Kidney tubule cell (primary cell): ENCODE measurements at regions not wholly inside any gene's neighbourhood (a gene's known extent, or its start where the extent isn't known, plus 50 kb on each side); places are given as distances from the start of the nearest gene placed in this dataset.
"Not testable (repeated sequence)": the region's sequence is repeated elsewhere in the genome, so short reads cannot be mapped to it uniquely, and the experiment has no call there.

ENCODE experiments used
- DNase-seq: peaks from one replicate; pipeline ENCODE4 v3.0.0-alpha.2; 2018; ENCODE audit warnings: low spot score

- no peak for DNase-seq
These were observed 1643.5 kb downstream of the TP53TG3F start for GRCh38 chr16:35102780-35103403.

- not testable (repeated sequence) for DNase-seq
These were observed 1652.4 kb downstream of the TP53TG3F start for GRCh38 chr16:35111772-35112171.

DNA sequence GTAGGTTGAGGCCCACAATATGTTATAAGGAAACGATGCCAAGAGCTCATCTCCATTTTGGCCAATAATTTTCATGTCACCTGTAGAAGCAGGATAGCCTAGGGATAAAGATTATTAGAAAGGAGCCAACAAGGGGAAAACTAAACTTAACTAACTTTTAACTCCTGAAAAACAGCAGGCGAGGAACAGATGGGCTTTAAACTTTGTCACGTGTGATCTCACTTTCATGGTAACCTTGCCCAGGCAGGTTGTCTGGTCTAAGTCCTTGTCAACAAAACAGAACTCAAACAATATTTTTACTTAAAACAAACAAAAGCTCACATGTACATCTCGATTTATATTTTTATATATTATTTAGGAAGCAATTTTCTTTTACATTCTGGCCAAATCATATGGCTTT is 1672.0 kb downstream of the TP53TG3F start:
- DNase-seq, result no peak

DNA sequence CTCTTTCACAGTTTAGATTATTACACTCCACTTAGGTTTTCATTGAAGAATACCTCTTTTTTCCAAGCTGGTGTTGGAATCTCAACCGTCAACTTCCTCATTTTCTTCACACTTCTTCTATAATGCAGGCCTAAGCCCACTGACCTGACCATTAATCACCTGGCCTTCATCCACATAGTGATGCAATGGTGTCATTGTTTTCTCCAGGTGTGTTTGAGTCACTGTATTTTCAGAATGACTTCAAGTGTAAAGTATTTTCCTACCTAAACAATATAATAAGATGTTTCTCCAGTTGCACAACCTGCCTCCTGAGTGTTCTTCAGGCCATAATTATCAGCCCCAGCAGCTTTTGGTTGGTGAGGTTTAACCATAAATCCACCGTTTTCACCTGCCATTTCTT is 1675.1 kb downstream of the TP53TG3F start:
- DNase-seq, result peak; percentile 64

GRCh38 chr16:35140293-35140986 is 1681.0 kb downstream of the TP53TG3F start:
- DNase-seq, result no peak

DNA sequence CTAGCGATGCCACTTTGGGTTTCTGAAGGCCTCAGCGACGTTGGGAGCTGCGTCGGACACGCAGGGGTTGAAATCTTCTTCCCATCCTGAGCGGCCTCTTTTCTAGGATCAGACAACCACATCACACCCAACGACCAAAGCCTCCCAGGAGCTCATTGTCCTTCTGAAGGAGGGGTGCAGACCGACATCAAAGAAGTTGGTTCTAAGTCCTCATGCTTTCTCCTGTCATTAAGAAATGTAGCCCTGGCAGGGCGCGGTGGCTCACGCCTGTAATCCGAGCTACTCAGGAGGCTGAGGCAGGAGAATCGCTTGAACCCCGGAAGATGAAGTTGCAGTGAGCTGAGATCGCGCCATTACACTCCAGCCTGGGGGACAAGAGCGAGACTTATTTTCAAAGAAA is 1681.9 kb downstream of the TP53TG3F start:
- DNase-seq, result no peak

- no peak for DNase-seq
These were observed 1682.9 kb downstream of the TP53TG3F start for GRCh38 chr16:35142147-35142808.

DNA sequence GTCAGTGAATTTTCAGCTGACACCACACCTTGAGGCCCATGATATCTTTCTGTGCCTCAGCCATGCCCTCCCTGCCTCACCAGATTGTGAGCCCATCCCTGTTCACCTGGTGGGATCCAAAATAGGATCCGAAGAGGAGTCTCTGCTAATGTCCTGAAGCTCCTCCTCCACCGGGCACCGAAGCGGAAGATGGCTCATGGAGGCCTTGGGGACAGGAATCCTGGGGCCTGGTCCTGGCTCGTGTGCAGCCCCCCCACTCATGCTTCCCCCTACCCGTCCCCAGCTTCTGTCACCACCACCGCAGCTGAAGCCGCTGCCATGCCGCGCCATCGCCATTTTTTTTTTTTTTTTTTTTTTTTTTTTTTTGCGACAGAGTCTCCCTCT is 1683.4 kb downstream of the TP53TG3F start:
- no peak for DNase-seq

GRCh38 chr16:35144212-35144932 is 1685.0 kb downstream of the TP53TG3F start:
- DNase-seq, result no peak

- no peak for DNase-seq
These were observed 1686.8 kb downstream of the TP53TG3F start for GRCh38 chr16:35146031-35146710.

DNA sequence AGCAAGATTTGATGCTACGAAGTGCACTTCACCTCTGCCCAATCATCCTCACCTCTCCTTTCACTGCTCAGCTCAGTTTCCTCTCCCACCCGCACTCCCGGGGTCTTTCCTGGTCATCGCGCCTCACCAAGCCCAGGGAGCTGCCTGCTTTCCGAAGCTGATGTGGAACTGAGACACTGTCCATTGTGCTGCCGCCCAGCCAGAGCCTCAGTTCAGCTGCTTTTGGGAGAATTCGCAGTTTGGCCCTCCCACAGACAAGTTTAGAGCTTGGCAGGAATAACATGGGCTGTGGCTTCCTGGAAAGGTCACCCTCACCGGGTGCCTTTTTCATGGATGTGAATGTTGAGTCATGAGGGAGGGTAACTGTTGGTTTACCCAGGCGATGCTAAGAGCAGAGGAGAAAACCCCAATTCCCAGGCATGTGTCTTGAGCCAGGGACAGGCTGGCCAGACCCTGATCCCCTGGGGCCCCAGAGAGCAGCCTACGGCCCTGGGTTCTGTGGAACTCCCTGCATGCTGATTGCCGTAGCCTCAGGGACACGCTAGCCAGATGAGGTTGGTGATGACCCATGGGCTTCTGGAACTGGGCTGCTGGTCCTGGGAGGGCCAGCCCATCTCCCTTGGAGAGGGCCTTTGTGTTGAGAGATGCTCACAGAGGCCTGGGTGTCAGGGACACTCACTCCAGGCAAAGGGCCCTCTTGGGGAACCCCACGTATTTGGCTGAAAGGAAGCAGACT is 1687.5 kb downstream of the TP53TG3F start:
- DNase-seq, result no peak

GRCh38 chr16:35147556-35148504 is 1688.4 kb downstream of the TP53TG3F start:
- no peak for DNase-seq

DNA sequence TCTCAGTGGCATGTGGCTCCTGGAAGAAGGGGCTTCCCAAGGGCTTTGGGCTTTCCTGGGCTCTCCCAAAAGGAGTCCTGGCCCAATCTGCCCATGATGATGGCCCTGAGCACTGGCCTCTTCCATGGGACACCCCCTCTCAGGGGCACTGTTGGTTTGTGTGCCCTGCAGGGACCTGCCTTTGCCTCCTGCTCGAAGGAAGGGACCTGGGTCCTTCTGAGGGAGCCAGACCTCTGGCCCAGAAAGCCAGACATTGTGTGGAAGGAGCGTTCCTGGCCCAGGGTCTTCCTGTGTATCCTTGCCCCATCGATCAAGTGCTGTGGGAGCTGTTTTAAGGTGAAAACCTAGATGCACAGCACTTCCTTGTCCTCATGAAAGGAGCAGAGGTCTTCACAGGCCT is 1689.3 kb downstream of the TP53TG3F start:
- no peak for DNase-seq

DNA sequence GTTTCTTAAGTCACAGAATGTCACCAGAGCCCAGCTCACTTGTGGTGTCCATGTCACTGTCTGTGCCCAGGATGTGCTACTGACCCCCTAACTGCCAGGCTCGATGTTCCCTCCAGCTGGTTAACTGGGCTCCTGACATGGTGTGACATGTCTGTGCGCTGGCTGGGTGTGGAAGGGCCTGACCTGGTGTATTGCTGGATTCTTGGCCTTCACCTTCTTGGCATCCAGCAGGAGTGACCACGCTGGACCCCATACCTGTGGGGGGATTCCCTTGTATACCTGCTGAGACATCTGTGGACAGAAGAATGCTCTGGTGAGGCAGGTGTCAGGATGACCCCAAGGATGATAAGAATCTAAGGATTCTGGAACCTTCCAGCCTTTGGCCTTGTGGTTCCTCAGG is 1690.1 kb downstream of the TP53TG3F start:
- DNase-seq, result no peak

GRCh38 chr16:35150805-35151312 is 1691.4 kb downstream of the TP53TG3F start:
- no peak for DNase-seq

DNA sequence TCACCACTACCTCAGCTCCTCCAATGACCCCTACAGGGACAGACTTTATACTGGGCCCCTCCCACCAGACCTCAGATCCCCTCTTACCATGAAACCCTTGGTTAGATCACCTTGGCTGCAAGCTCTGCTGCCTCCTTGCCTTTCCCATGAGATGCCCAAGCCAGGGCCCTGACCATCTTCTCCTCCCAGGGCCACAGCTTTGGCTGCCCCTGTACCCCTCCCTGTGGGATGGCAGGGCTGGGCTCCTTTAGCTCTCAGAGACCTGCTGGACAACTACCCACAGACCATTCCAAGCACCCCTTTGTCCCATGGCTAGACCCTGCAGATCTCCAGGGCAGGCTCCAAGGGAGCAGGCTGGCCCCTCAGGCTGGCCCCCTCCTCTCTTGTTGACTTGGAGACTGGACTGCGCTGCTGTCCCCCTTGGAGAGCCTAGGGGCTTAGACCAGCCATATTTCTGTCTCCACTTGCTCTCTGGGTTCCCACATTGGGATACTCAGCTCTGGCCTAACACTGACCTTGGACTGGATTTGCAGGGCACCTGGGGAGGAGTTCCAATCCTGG is 1692.7 kb downstream of the TP53TG3F start:
- no peak for DNase-seq

DNA sequence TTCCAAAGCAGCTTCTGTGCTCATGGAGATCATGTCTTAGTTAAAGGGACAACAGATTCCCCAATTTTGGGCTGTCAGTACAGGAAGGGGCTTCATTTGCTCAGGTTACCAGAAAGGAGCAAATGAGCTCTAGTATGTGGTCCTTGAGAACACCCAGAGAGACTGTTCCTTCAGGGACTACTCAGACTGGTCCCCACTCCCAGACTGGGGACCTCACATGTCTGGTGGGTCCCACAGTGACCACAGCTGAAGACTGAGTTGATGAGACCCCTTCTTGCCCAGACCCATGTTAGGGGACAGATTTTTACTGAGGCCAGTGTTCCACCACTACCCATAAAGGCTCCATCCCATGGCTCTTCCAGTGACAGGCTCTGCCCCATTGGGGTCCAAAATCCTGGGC is 1695.2 kb downstream of the TP53TG3F start:
- no peak for DNase-seq

GRCh38 chr16:35157549-35157948 is 1698.1 kb downstream of the TP53TG3F start:
- not testable (repeated sequence) for DNase-seq

DNA sequence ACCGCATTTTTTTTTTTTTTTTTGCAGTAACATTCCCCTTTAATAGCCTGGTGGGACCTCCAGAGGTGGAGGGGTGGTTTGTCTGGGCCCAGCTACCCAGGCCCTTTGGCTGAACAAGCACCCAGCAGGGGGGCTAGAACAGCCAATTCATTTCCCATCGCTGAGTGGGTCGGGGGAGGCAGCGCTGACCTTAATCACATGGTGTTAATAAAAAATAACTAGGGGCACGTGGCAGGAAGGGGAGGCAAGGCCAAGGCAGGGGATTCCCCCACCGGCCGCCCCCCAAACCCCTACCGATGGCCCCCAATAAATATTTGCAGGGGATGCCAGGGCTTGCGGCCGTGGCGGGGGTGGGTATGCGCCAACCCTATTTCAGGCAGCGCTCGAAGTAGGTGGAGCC is 1709.9 kb downstream of the TP53TG3F start:
- not testable (repeated sequence) for DNase-seq

DNA sequence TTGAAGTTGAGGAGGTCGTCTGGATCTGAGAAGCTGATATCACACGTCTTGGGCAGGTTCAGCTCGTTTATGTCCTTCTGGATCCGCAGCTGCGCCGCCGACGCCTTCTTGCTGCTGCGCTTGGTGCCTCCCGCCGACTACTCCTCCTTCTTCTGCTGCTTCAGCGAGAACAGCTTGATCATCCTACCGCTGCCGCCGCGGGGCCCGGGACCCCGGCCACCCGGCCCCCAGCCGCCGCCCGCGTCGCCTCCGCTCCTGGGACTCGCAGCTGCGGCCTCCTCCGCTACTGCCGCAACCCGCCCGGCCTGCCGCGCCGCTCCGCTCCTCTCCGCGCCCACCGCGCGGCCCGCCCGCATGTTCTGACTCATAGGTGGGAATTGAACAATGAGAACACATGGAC is 1710.6 kb downstream of the TP53TG3F start:
- not testable (repeated sequence) for DNase-seq
